Right renal pelvis (tissue), 4 donors: ENCODE measurements at regions not wholly inside any gene's neighbourhood (a gene's known extent, or its start where the extent isn't known, plus 50 kb on each side); places are given as distances from the start of the nearest gene placed in this dataset.
A peak's percentile ranks its signal among the peaks of the same experiment; 100 is the strongest.
"Not testable (repeated sequence)": the region's sequence is repeated elsewhere in the genome, so short reads cannot be mapped to it uniquely, and the experiment has no call there.

ENCODE experiments used
- DNase-seq, 4 donors: peaks; one replicate each; pipeline ENCODE4 v3.0.0-alpha.2; 2013; ENCODE audit warnings: low read depth in 4 of 4, low spot score in 3 of 4, missing footprints in 1 of 4

DNA sequence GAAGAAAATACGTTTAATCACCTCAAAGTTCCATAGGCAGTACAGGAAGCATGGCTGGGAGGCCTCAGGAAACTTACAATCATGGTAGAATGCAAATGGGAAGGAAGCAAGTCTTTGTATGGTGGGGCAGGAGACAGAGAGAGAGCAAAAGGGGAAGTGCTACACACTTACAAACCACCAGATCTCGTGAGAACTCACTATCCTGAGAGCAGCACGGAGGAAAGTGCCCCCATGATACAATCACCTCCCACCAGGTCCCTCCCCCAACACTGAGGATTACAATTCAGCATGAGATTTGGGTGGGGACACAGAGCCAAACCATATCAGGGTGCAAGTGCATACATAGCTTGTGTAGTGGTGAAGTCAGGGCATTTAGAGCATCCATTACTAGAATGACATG lies 92.3 kb upstream of the ANKRD10 start:
- DNase-seq: no peak

DNA sequence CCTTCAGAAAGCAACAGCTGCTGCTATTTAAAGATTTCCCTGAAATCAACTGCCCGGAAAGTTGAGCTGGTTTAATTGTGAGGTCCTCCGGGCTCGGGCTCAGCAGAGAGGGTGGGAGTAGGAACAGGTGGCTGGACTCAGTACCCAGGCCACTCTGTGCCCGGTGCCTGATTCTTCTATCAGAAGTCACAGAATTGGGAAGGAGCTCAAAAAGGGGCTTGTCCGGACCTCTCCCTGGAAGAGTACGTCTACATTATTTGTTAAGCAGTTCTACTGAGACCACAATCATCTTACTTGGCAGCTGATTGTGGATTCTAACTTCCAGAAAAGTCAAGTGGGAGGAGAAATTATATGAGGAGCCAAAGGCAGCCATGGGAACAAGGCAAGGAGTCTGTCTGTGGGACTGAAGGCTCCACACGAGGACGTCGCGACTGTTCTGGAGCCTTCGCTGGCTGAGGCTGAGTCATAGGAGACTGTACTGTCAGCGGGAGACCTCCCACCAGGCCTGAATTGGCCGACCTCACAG lies 91.7 kb upstream of the ANKRD10 start:
- DNase-seq: peak in 1 of 4 donors; percentile 15

DNA sequence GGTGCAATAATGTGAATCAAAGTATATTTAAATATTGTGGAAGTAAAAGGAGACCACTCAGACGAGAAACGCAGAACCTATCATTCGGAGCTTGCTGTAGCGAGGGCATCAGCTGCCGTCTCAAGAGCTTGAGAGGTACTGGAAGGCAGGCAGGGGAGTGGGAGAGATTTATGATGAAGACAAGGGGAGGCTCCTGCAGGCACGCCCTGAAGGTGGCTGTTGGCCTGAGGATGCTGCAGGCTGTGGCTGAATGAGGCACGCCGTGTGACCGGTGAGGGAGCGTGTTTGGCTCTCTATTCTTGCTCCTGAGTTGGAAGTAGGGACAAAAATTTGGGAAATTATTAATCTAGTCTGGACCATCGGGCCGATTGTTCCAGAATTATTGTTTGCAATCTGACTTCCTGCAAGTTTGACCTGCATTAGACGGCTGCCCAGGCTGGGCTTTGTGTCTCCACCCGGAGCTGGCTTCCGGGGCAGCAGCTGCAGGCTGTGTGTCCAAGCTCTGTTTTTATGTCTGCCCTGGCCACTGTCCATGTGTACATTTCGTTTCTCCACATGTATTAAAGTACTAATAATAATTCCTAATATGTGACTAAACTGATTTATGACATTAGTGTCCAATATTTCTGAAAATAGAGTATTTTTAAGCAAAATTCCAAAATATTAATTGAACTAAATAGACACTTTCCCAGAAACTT lies 91.1 kb upstream of the ANKRD10 start:
- peak in 1 of 4 donors; percentile 26 for DNase-seq

DNA sequence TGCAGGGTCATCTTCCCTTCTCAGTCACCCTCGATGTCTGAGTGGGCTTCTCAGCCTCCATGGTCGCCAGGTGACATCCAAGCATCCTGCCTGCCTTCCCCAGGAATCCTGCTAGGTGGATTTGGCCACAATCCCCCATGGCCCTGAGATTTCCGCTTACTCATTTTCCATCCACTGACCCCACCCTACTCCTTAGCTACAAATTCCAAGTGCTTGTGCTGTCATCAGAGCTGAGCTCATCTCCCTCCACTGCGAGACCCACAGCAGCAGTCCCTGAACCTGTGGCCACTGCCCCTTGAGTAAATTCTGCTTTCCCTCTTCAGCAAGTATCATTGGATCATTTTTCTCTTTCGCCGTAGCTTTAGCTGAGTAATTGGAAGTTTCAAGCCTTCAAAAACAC lies 90.5 kb upstream of the ANKRD10 start:
- DNase-seq: no peak

DNA sequence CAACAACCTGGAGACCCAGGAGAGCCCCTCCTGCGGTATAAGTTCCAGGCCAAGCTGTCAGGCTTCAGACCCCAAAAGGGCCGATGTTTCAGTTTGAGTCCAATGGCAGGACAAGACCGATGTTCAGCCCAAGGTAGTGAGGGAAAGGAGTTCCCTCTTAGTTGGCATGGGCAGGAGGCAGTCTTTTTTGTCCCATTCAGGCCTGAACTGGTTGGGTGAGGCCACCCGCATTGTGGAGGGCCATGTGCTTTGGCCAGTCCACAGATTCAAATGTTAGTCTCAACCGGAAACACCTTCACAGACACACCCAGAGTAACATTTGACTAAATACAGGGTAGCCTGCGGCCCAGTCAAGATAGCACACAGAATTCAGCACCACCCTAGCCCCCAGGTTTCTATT lies 89.6 kb upstream of the ANKRD10 start:
- no peak for DNase-seq

DNA sequence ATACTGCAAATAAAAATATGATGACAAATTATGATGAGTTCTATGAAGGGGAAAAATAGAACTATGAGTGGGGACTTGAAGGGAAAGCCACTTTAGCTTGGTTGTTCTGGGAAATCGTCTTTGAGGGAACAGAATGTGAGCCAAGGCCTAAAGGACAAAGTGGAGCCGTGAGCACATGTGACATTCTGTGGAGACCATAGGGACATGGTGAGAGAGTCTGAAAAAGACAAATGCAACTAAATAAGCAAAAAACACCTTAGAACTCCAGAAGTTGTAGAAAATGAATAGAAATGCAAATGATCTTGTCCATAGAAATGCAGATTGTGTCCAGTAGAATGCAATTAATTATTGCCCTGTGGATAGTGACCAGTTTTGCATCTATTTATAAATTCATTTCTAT lies 86.8 kb upstream of the ANKRD10 start:
- no peak for DNase-seq

DNA sequence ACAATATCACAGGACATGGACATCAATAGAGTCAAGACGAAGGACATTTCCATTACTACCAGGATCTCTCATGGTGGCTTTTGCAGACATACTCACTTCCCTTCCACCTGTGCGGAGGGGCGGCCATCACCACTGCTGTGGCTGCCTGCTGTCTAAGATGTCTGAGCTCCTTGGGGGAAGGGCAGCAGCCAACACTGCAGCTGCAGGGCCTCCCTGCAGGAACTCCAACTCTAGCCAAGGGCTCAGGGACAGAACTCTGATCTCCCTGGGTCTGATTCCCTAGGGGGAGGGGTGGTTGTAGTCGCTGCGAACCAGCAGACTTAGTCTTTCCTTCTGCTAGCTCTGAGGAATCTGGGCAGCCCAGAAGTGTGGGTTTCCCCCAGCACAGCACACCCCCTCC lies 78.9 kb upstream of the ANKRD10 start:
- DNase-seq: no peak

DNA sequence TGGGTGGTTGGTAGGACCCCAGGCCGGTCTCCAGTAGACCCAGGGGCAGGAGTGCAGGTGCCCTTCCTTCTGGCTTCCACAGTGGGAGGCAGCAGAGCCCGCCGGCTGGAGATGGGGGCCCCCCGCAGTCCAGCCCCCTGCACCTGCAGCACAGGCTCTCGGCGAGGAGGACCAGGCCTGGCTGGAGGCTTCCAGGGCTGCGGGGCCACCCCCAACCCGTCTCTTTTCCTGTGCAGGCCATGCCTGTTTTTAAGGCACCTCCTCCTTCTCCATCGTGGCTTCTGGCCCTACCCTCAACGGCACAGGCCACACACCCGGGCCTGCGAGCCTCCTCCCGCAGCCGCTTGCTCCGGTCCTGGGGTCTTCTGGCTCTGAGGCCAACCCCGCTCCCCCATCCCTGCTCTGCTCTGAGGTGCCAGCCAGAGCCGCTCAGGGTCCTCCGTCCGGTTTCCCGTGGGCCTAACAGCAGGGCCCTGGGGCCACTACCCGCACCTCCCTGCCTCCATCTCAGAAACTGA lies 77.2 kb upstream of the ANKRD10 start:
- no peak for DNase-seq

DNA sequence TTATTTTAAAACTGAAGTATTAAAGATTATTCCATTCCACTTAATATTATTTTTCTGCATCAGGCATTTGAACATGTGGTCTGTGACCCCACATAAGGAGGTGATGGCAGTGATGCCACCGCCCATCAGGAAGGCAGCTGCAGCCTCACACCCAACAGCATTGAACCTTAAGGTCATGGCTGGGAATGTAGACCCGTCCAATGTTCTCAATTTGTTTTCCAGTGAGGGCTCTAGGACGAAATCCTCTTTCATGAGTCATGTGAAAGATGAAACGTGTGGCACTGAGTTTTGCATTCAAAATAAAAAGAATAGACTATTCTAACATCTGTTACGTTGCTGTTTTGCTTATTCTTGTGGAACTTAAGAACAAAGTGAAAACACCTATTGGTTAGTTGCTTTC lies 74.5 kb upstream of the ANKRD10 start:
- DNase-seq: no peak

DNA sequence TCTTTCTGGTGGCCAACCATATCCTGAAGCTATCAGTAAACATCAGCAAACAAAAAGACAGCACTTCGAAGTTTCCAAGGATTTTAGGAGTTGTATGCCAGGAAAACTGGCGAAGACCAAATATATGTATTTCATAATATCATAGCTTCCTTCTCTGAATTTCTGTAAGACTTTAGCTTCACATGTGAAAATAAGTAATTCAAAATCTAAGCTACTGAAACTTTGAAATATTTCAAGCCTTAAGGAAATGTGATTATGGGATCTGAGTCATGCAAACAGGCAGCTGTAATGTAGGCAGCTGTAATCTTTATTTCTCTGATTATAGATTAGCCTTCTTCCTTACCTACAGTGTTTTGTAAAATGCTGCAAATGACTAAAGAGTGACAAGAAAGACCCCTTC lies 70.7 kb upstream of the ANKRD10 start:
- DNase-seq: no peak

DNA sequence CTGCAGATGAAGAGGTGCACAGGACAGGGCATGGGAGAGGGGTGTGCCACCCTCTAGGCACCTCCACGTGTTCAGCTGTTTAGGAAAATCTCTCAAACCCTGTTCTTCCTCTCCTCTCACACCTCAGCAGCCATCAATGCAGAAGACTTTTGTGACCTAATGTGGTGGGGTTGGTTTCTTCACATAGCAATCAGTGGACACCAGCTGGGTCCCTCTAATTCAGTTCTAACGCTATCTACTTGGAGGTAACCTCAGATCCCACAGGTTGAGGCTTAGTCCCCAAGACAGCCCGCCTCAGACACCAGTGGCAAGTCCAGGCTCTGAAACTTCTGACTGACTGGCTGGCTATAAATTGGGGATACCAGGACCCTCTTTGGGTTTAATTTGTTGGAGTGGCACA lies 69.9 kb upstream of the ANKRD10 start:
- no peak for DNase-seq

DNA sequence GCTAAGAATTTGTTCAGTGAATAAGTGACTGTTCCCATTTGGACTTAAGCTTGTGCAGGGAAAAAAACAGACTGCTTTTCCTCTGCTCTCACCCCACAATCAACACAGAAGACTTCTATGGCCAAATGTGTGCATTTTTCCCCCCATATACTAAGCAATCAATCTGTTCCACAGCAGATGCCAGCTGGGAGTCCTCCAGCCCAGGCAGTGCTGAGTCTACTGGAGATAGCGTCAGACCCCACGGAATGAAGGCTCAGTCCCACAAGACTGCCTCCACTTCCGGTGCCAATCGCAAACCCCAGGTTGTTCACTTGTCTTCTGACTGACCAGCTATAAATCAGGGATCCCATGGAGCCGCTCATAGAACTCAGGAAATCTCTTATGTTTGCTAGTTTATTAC lies 69.5 kb upstream of the ANKRD10 start:
- no peak for DNase-seq

DNA sequence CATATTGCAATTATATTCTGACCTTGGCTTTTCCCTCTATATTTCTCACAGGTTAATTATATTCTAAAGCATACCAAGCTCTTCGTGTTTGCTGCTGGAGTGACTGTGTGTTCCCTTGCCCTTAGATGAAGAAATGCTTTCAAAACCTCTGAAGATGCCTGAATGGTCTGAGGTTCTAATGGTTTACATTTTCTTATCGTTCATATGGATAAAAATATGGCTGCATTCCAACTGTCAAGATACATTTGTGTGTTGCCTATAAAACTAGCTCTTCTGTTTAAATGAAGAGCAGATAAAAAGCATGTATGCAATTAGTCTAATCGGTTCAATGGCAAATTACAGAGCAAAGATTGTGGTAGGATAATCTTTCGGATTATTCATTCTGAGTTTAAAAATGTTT lies 68.4 kb upstream of the ANKRD10 start:
- no peak for DNase-seq

DNA sequence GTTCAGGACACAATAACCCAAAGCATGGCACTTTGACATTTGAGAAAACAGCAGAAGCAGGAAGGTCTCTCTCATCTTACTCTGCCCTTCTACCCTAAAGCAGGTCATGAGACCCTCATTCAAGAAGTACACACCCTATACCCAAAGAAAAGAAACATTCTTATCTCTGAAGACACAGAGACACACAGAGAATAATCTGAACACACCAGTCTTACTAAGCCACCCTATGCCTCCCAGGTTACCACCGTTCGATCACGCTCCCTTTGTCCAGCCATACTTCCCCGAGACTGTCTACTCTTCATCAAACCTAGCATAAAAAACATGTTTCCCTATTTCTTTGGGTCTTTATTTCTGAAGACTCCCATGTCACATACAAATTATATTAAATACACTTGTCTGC lies 66.5 kb upstream of the ANKRD10 start:
- DNase-seq: no peak

DNA sequence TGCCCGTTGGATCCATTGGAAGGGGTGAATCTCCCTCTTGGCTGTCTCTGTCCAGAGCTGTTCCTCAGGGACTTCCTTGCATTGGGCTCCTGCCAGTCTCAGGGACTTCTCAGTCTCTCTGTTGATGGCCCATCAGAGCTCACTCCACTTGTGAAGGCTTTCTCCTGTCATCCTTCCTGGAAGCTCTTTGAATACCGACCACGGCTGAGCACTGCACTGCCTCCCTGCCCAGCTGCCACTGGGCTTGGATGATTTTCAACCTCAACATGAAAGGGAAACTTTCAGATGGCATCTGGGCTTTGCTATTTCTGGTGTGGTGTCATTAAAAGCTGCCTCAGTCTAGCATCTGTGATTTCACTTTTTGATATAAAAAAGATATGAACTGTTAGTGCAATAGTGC lies 66.1 kb upstream of the ANKRD10 start:
- no peak for DNase-seq

DNA sequence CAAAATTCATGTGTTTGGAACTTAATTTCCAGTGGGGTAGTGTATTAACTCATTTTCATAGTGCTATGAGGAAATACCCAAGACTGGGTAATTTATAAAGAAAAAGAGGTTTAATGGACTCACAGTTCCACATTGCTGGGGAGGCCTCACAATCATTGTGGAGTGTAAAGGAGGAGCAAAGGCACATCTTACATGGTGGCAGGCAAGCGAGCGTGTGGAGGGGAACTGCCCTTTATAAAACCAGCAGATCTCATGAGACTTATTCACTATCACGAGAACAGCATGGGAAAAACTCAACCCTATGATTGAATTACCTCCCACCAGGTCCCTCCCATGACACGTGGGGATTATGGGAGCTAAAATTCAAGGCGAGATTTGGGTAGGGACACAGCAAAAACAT lies 64.3 kb upstream of the ANKRD10 start:
- not testable (repeated sequence) for DNase-seq

DNA sequence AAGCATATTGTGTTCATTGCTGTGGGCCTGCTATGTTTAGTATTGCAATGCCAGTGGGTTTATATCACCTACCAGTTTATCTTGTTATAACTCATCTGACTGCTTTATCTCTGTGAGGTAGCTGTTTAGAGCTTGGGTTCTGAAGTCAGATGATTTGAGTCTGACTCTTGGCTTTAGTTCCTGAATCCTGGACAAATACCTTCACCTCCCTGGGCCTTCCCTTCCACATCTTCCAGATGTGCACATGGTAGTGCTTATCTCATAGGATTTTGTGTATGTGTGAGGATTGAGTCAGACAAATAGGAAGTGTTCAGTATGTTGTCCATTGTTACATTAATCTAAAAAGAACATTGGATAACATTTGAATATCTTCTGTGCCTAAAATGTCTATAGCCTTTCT lies 63.5 kb upstream of the ANKRD10 start:
- DNase-seq: no peak

DNA sequence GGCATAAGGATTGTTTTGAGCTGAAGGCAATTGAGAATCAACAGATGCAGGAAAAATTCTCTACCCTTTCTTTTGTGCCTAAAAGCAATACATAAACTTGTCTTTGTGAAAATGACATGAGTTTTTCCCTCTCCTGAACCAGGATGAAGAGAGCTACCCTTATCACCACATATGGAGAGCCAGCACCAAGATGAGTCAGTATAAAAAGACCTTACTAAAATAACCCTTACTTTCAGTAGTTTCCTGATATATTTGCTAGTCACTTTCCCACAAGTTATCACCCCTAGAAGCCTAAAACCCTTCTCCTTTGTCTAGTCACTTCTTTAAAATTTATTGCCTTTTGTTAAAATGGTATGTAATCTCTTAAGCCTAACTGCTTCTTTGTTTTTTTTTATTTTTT lies 61.9 kb upstream of the ANKRD10 start:
- DNase-seq: no peak

DNA sequence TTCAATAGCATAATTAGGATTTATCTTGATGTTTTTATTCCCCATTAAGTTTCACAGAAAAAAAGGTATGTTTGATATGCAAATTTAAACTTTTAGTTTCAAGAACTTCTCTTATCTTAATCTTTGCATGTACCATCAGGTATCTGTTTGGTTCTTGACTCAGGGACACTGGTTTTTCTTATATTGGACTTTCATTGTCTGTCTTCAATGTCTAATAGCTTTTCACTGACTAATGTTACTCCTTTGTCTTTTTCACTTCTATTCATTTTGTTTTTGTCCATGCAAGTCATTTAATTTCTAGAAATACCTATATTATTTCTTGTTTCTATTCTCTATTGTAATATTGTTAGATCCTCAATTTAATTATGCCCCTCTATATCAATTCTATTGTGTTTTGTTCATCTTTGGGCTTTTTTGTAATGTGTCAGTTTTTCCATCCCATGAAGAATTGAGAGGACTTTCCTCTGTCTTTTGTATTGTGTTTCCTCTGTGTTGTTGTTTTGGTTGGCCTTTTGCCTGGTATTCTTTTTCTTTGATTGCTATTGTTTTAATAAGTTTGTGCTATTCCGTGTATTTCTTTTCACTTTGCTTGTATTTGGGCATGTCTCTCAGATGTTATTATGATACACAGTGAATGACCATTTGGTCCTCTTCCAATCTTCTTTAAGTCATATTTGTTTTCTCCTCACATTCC lies 58.3 kb upstream of the ANKRD10 start:
- DNase-seq: no peak

DNA sequence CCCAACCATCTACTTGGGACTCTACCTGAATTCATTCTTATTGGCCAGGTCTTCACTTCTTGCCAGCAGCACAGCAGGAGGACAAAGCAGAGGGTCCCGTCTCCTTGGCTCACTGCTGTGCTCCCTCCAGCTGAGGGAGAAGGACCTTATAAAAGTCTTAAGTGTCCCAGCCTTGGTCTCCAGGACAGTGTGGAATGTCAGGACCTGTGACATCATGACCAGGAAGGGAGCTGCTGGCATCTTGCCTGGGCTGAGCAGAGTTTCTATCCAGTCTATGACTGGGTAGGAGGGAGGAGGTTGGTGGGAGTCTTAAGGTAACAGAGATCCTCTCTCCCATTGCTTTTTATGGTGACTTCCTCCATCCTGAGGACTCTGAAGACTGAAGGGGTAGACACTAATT lies 56.6 kb upstream of the ANKRD10 start:
- no peak for DNase-seq

DNA sequence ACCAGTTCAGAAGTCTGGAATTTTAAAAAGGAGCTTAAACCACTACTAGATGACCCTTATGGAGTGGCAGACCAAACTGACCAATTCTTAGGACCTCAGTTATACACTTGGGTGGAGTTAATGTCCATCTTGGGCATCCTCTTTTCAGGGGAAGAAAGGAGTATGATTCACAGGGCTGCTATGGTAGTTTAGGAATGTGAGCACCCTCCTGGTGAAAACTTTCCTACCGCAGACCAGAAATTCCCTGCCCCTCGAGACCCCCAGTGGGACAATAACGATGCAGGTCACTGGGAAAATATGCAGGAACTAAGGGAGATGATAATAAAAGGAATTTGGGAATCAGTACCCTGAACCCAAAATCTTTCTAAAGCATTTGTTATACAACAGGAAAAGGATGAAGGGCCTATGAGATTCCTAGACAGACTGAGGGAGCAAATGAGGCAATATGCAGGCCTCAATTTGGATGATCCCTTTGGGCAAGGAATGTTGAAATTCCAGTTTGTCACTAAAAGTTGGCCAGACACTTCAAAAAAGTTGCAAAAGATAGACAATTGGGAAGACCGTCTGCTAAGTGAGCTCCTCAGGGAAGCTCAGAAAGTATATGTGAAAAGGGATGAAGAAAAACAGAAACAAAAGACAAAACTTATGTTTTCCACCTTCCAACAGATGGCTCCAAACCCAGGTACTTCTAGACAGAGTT lies 52.4 kb upstream of the ANKRD10 start:
- not testable (repeated sequence) for DNase-seq

DNA sequence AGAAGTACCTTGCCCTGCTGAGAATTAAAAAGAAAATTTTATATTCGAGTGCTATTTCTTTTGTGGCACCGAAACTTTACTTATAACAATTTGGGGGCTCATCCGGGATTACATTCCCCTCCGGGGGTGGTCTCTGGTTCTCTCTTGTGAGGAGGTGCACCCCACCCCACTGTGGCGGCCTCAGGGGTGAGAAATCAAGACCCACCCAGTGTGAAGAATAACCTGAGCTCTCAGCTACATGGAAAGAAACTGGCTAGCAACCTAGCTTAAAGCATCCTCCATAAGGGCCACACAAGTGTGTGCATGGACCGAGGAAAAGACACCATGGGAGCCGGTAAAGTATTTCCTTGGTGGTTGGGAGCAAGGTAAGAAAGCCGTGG lies 50.9 kb upstream of the ANKRD10 start:
- no peak for DNase-seq
